ENCODE measurements at regions not wholly inside any gene's neighbourhood (a gene's known extent, or its start where the extent isn't known, plus 50 kb on each side); places are given as distances from the start of the nearest gene placed in this dataset.

- no peak for TF ChIP-seq POLR2AphosphoS5 (IDR thresholded peaks at IDR 0.05; ENCODE audit: low read depth, low read length)
- peak; percentile 60 for TF ChIP-seq CTCF (IDR thresholded peaks at IDR 0.05)
- TF ChIP-seq TCF7L2 (IDR thresholded peaks at IDR 0.05; ENCODE audit: low read depth, low read length), result no peak
- TF ChIP-seq REST (IDR thresholded peaks at IDR 0.05; ENCODE audit: insufficient read depth in 1 of 2, low read depth in 2 of 2, low read length in 1 of 2), result no peak
- ChIA-PET POLR2A (no interaction called here), CTCF (no interaction called here)
- Histone ChIP-seq H3K27me3 (ENCODE audit: control insufficient read depth, insufficient read depth, low read length) (0 out of 2 replicates have a peak, but pooled peaks cover 2% of the 10 kb centered on the region), H3K4me3 (ENCODE audit: low read depth in 2 of 2, low read length in 2 of 2) (no peak overlapping the region), H3K9me3 (ENCODE audit: control insufficient read depth, insufficient read depth, low read depth, low read length) (no peaks in the 10 kb centered on the region), H3K4me1 (ENCODE audit: control insufficient read depth, insufficient read depth, low read length) (no peaks in the 10 kb centered on the region), H3K27ac (ENCODE audit: low read length) (no peak overlapping the region), H3K36me3 (ENCODE audit: control insufficient read depth, insufficient read depth, low read length) (no peaks in the 10 kb centered on the region)
- BruUV-seq (replicated peaks), result no TSS peak
- no peak for DNase-seq (ENCODE audit: low read depth, low spot score)
- ATAC-seq, result no peak
- intact Hi-C loops (cut with micrococcal nuclease; ENCODE audit: unreplicated experiment), result no loop called here
- in situ Hi-C loops (cut with HindIII; ENCODE audit: low pct_unique_long_range_greater_than_20kb, low sequenced_read_pairs), result no loop called here
Observed at GRCh38 chr11:44483919-44484610, 81.4 kb upstream of the CD82 start.

GRCh38 chr11:44488165-44488965 lies 77.1 kb upstream of the CD82 start:
- TF ChIP-seq SIN3A (IDR thresholded peaks at IDR 0.05; ENCODE audit: borderline replicate concordance, insufficient read depth, low read depth, low read length) (no peak), TCF7L2 (IDR thresholded peaks at IDR 0.05; ENCODE audit: low read depth, low read length) (no peak), POLR2AphosphoS5 (IDR thresholded peaks at IDR 0.05; ENCODE audit: low read depth, low read length) (no peak), CTCF (IDR thresholded peaks at IDR 0.05) (no peak), REST (IDR thresholded peaks at IDR 0.05; ENCODE audit: insufficient read depth in 1 of 2, low read depth in 2 of 2, low read length in 1 of 2) (no peak)
- H3K9me3 ChIP-seq (ENCODE audit: control insufficient read depth, insufficient read depth, low read depth, low read length), result no peaks in the 10 kb centered on the region
- H3K27me3 ChIP-seq (ENCODE audit: control insufficient read depth, insufficient read depth, low read length), result no peaks in the 10 kb centered on the region
- no peaks in the 10 kb centered on the region for H3K36me3 ChIP-seq (ENCODE audit: control insufficient read depth, insufficient read depth, low read length)
- H3K4me1 ChIP-seq (ENCODE audit: control insufficient read depth, insufficient read depth, low read length), result no peaks in the 10 kb centered on the region
- ChIA-PET POLR2A (no interaction called here), CTCF (no interaction called here)
- intact Hi-C loops (cut with micrococcal nuclease; ENCODE audit: unreplicated experiment) (no loop called here), in situ Hi-C loops (cut with HindIII; ENCODE audit: low pct_unique_long_range_greater_than_20kb, low sequenced_read_pairs) (no loop called here)
- H3K27ac ChIP-seq (ENCODE audit: low read length), result no peak overlapping the region
- H3K4me3 ChIP-seq (ENCODE audit: low read depth in 2 of 2, low read length in 2 of 2), result no peak overlapping the region
- ATAC-seq (no peak), DNase-seq (ENCODE audit: low read depth, low spot score) (no peak)
- BruUV-seq (replicated peaks), result no TSS peak

All from Panc1 (cell line).